GM19025 (cell line): ENCODE measurements at regions not wholly inside any gene's neighbourhood (a gene's known extent, or its start where the extent isn't known, plus 50 kb on each side); places are given as distances from the start of the nearest gene placed in this dataset.
"Not testable (repeated sequence)": the region's sequence is repeated elsewhere in the genome, so short reads cannot be mapped to it uniquely, and the experiment has no call there.

Experiments used
- ATAC-seq: cut with Tn5 transposase; IDR thresholded peaks from one replicate; pipeline ENCODE4 v1.9.1; 2021; ENCODE audit warnings: mild to moderate bottlenecking, low read depth, moderate library complexity; ENCODE audit not compliant: unreplicated experiment

DNA sequence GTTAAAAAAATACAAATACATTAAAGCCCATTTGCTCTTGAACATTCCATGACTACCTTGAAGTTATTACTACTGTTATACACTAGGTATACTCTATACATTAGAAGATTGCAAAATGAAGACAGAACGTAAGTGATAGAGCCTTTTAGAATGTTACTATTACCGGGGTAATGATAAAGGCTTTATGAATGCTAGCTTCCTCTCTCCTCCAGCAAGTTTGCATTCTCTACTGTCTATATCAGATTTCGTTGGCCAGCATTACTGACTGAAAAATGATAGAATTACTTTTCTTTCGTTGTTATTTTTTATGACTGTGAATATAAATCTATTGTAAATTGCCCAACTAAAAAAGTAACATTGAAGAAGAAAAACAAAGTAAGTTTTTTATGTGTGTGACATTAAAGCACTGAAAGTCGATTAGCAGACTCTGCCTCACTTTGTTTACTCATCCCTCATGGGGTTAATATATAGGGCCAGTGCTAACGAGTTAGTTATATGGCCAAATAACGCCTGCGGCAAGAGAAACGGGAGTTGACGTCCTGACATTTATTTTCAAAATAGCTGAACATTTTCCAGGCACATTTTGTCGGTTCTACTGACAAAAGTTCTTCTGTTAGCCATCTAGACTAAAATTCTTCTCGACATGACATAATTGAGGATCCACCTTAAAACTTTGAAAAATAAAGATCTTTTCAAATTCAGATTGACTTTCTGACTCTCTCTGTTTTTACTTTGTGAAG is 163.8 kb upstream of the KITLG start:
- no peak for ATAC-seq

GRCh38 chr12:88737838-88738472 is 157.7 kb upstream of the KITLG start:
- ATAC-seq: no peak

DNA sequence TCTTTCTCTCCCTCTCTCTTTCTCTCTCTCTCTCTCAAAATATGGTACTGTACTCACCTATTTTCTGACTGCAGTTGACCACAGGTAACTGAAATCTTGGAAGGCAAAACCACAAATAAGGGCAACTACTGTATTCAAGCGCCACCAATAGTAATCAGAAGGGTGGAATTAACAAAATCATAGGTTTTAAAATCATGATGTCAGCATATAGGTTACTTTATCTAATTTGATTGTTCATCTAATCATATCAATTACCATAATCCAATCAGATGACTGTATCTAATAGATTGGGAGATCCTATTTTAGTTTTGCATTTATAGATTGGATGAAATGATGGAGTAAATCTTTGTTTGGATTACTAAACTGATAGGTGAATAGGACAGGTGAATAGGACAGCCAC is 155.8 kb upstream of the KITLG start:
- no peak for ATAC-seq

- ATAC-seq: no peak
Observed at GRCh38 chr12:88733008-88733407, 152.7 kb upstream of the KITLG start.

GRCh38 chr12:88729196-88729595 is 148.9 kb upstream of the KITLG start:
- ATAC-seq: no peak

GRCh38 chr12:88726806-88727720 is 146.8 kb upstream of the KITLG start:
- ATAC-seq: no peak

- ATAC-seq: no peak
Observed at GRCh38 chr12:88725592-88726143, 145.4 kb upstream of the KITLG start.

DNA sequence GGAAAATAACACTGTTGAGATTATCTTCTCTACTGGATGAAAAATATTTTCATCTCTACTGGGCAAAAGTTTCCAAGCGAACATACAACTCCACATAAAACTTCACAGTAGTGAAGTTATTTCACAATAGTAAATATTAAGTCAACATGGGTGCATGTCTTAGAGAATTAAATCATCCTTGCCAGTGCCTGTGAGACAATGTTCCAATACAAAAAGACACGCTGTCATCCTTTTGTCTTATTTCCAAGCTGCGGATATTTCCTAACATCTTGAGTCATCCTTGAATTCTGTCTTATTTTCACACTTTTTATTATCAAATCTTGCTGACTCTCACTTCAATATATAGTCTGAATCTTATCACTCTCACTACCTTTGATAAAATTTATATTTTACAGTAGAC is 142.9 kb upstream of the KITLG start:
- no peak for ATAC-seq

GRCh38 chr12:88720785-88721650 is 140.7 kb upstream of the KITLG start:
- no peak for ATAC-seq

DNA sequence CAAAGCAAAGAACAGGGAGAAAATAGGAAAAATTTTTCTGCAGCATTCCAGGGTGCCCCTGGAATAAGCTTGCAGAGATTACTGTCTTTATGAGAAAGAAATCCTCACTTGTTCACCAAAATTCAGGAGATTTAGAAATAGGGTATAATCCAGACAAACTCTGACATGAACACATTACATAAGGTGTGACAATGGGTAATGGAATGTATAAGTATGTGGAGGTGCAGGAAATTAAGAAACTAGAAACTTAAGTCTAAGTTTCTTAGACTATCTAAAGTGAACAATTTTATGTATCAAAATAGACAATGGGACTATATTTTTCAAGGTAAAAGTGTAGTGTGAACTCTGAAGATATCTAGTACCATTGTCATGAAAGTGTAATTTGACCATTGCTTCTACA is 140.0 kb upstream of the KITLG start:
- no peak for ATAC-seq

GRCh38 chr12:88717188-88717587 is 136.9 kb upstream of the KITLG start:
- no peak for ATAC-seq

GRCh38 chr12:88716240-88716639 is 136.0 kb upstream of the KITLG start:
- ATAC-seq: no peak

DNA sequence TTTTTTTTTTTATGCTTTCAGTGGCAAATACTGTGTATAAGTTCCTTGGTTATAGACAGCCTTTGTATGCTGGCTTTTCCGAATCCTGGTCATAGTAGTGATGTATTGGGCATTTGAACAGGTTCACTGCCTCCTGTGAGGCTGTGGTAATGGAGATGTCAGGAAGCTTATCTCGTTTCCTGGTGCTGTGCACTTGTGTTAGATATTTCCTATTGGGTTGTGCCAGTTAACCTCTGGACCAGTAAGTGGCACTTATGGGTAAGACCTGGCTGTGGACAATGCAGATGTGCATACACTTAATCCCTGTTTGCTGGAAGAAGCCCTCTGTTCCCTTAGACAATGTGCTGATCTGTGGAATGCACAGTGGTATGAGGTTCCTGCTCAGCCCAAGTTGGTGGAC is 135.4 kb upstream of the KITLG start:
- no peak for ATAC-seq

GRCh38 chr12:88714263-88714882 is 134.1 kb upstream of the KITLG start:
- ATAC-seq: not testable (repeated sequence)

DNA sequence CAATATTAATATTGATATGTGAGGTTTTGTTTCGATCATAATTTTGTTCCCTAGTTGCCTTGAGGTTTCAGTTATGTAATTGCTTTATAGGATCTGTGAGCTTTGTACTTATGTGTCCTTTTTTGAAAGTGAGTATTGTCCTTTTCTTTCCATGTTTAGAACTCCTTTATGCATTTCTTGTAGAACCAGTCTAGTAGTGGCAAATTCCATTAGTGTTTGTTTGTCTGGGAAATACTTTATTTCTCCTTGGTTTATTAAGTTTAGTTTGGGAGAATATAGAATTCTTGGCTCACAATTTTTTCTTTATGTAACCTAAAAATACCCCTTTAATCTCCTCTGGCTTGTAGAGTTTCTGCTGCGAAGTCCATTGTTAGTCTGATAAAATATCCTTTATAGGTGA is 127.5 kb upstream of the KITLG start:
- ATAC-seq: no peak

- ATAC-seq: no peak
Observed at GRCh38 chr12:88706286-88706685, 126.0 kb upstream of the KITLG start.

GRCh38 chr12:88703790-88704189 is 123.5 kb upstream of the KITLG start:
- ATAC-seq: no peak

GRCh38 chr12:88698471-88698870 is 118.2 kb upstream of the KITLG start:
- no peak for ATAC-seq

DNA sequence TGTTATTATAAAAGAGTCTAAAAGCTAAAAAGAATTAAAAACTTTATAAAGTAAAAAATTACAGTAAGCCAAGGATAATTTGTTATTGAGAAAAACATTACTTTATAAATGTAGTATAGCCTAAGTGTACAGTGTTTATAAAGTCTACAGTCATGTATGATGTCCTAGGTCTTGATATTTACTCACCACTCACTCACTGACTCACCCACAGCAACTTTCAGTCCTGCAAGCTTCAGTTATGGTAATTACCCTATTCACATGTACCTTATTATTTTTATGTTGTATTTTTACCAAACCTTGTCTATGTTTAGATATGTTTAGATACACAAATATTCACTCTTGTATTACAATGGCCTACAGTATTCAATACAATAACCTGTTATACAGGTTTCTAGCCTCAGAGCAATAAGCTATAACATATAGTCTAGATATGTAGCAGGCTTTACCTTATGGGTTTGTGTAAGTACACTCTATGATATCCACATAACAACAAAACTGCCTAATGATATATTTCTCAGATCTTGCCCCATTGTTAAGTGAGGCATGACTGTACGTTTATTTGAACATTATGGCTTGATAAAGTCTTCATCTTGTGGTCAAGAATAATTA is 113.7 kb upstream of the KITLG start:
- no peak for ATAC-seq
